ENCODE measurements at regions not wholly inside any gene's neighbourhood (a gene's known extent, or its start where the extent isn't known, plus 50 kb on each side); places are given as distances from the start of the nearest gene placed in this dataset.

DNA sequence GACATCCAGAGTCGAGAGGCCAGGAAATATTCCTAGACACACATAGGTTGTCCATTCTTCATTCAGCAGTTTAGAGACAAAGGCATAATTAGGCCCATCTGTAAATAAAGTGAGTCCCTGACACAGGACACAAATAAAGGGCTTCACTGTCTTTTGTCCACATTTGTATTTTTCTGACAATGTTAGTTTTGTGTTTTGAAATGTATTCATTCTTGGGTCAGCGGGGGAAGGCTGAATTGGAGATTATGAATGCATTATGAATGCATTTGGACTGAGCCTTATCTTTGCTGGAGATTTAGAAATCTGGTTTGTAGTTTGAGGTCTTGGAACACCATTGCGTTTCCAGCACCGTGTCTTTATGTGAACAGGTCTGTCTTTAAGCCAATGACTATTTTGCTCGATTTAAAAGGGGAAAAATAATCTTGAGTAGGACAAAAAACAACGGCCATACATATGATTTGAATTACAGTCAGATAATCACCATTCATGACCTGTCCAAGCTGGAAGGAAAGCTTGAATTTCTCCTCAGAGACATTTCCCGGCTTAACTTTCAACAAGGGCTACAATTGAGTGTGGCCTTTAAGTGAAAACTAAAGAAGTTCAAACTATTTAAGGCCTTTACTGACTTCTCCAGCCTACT, 334.8 kb downstream of the WDR11 start:
- Histone ChIP-seq H3K27me3 (ENCODE audit: control insufficient read depth, insufficient read depth, low read length) (no peaks in the 10 kb centered on the region; the same call in 1 of the 2 replicates), H3K36me3 (replicated peaks; ENCODE audit: control insufficient read depth, insufficient read depth, low read length) (no peaks in the 10 kb centered on the region), H3K4me3 (ENCODE audit: insufficient read depth, low read depth, low read length) (no peak overlapping the region)
- no peak for DNase-seq

DNA sequence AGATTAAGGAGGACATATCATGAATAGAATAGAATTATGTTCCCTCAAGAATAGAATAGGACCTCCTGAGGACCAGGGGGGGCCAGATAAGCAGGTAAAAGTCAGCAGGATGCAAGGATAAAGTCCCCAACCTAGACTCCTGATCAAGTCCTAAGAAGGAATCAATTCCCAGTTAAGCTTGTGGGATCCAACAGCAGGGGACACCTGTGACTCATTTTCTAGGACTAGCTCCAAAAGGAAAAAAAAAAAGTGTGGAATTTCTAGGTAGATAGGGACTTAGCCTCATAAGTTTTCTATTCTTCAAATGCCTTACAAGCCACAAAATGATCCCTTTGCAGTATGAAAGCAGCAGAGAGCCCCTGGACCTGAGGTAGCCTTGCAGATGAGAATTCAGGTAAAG, 336.2 kb downstream of the WDR11 start:
- no peak for DNase-seq
- Histone ChIP-seq H3K36me3 (replicated peaks; ENCODE audit: control insufficient read depth, insufficient read depth, low read length) (no peaks in the 10 kb centered on the region), H3K27me3 (ENCODE audit: control insufficient read depth, insufficient read depth, low read length) (no peaks in the 10 kb centered on the region; the same call in 1 of the 2 replicates), H3K4me3 (ENCODE audit: insufficient read depth, low read depth, low read length) (no peak overlapping the region)

DNA sequence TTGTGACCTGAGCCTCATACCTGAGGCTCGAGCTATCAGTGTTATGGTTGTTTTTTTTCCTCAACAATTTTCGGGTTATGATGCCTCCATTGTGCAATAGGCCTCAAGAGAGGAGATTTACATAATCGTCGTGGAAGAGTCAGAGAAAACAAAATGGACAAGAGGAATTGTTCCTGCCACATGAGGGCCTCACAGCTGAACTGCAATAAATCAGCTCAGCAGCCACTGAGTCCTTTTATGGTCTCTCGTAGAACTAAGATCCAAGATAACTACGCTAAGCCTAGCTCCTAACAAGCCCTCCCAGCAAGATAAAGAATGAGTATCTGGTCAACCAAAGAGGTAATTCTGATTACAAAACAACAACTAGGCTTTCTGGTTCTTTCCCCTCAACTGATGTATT, 336.8 kb downstream of the WDR11 start:
- DNase-seq, result no peak
- Histone ChIP-seq H3K36me3 (replicated peaks; ENCODE audit: control insufficient read depth, insufficient read depth, low read length) (no peaks in the 10 kb centered on the region), H3K4me3 (ENCODE audit: insufficient read depth, low read depth, low read length) (no peak overlapping the region), H3K27me3 (ENCODE audit: control insufficient read depth, insufficient read depth, low read length) (no peaks in the 10 kb centered on the region; the same call in 1 of the 2 replicates)

DNA sequence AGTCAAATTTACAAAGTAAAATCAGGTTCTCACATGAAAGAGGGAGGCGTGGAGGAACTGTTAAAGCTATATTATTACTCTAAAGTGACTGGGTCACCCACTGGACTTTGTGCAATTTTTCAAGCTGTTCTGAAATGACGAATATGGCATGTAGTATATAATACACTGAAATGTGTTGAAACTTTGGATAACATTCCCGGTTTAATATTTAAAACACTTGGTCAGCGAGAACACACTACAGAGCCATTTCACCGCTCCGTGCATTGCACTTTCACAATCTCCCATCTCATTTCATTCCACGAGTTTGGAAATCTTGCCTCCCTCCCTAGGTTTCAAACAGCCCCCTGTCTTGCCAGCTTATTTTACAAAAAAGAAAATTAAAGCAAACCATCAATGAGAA, 337.9 kb downstream of the WDR11 start:
- no peak for DNase-seq
- no peaks in the 10 kb centered on the region for H3K36me3 ChIP-seq (replicated peaks; ENCODE audit: control insufficient read depth, insufficient read depth, low read length)
- no peak overlapping the region for H3K4me3 ChIP-seq (ENCODE audit: insufficient read depth, low read depth, low read length)
- no peaks in the 10 kb centered on the region for H3K27me3 ChIP-seq (ENCODE audit: control insufficient read depth, insufficient read depth, low read length)

- H3K36me3 ChIP-seq (replicated peaks; ENCODE audit: control insufficient read depth, insufficient read depth, low read length), result no peaks in the 10 kb centered on the region
- no peak for DNase-seq
- H3K27me3 ChIP-seq (ENCODE audit: control insufficient read depth, insufficient read depth, low read length), result no peaks in the 10 kb centered on the region
- no peak overlapping the region for H3K4me3 ChIP-seq (ENCODE audit: insufficient read depth, low read depth, low read length)
Measured at GRCh38 chr10:121194696-121195523, 343.7 kb downstream of the WDR11 start.

DNA sequence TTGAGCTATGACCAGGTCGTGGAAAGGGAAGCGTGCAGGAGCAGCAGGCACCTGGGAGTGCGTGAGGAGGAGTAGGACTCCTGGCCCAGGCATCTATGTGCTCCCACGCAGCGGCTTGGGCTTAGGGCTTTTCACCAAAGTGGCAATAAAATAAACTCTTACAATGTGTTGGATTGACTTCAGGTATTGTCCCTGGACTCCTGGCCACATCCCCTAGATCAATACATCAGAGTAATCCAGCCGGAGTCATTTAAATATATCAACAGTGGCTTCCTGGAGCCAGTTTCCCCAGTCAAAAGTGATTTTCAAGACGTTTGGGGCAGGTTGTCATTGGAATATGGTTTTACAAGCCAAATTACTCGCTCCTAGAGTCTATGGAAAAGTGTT, 344.4 kb downstream of the WDR11 start:
- Histone ChIP-seq H3K4me3 (ENCODE audit: insufficient read depth, low read depth, low read length) (no peak overlapping the region), H3K36me3 (replicated peaks; ENCODE audit: control insufficient read depth, insufficient read depth, low read length) (no peaks in the 10 kb centered on the region), H3K27me3 (ENCODE audit: control insufficient read depth, insufficient read depth, low read length) (no peaks in the 10 kb centered on the region)
- DNase-seq, result no peak

- Histone ChIP-seq H3K4me3 (ENCODE audit: insufficient read depth, low read depth, low read length) (no peak overlapping the region), H3K27me3 (ENCODE audit: control insufficient read depth, insufficient read depth, low read length) (no peaks in the 10 kb centered on the region), H3K36me3 (replicated peaks; ENCODE audit: control insufficient read depth, insufficient read depth, low read length) (no peaks in the 10 kb centered on the region)
- no peak for DNase-seq
Measured at GRCh38 chr10:121199081-121199480, 347.9 kb downstream of the WDR11 start.

DNA sequence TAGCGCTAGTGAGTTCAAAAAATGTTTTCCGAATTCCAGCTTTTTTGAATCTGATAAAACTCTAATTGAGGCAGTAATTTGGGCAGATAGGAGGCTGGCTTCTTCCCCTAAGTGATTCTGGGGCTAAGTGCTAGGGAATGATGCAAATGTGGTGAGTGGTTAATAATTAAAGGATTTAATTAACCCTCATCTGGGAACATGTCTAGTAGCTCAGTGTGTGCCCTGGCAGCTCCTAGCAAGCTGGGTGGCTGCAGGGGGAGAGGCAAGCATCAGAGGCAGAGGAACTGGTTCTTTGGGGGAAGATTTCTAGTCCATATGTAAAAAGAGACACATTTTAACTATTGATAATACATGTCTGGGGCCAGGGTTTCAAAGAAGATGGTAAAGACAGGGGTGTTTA, 354.5 kb downstream of the WDR11 start:
- no peak for DNase-seq
- no peaks in the 10 kb centered on the region for H3K27me3 ChIP-seq (ENCODE audit: control insufficient read depth, insufficient read depth, low read length)

GRCh38 chr10:121211446-121211845, 360.3 kb downstream of the WDR11 start:
- no peaks in the 10 kb centered on the region for H3K27me3 ChIP-seq (ENCODE audit: control insufficient read depth, insufficient read depth, low read length)
- no peak overlapping the region for H3K4me3 ChIP-seq (ENCODE audit: insufficient read depth, low read depth, low read length)
- H3K36me3 ChIP-seq (replicated peaks; ENCODE audit: control insufficient read depth, insufficient read depth, low read length), result no peaks in the 10 kb centered on the region
- DNase-seq, result no peak

More for the DNA sequence above, 354.5 kb downstream of the WDR11 start:
- Histone ChIP-seq H3K4me3 (ENCODE audit: insufficient read depth, low read depth, low read length) (no peak overlapping the region), H3K36me3 (replicated peaks; ENCODE audit: control insufficient read depth, insufficient read depth, low read length) (no peaks in the 10 kb centered on the region)

DNA sequence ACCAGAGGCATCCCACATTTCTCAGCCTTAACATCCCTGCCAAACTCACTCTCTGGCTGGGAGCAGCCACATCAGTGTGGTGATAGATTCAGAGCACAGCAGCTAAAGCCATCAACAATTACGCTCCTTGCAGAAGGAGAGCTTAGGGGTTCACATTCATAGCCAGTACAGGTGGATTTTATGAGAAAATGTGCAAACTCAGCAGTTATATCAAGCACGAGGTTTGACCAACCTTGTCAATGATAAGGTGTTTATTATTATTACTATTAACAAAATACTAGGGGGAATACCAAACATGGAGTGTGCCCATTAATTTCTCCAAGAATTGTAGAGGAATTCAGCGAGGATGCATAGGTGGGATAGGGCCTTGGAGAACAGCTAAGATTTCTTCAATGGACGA, 362.3 kb downstream of the WDR11 start:
- Histone ChIP-seq H3K4me3 (ENCODE audit: insufficient read depth, low read depth, low read length) (no peak overlapping the region), H3K27me3 (ENCODE audit: control insufficient read depth, insufficient read depth, low read length) (no peaks in the 10 kb centered on the region), H3K36me3 (replicated peaks; ENCODE audit: control insufficient read depth, insufficient read depth, low read length) (no peaks in the 10 kb centered on the region)
- no peak for DNase-seq

DNA sequence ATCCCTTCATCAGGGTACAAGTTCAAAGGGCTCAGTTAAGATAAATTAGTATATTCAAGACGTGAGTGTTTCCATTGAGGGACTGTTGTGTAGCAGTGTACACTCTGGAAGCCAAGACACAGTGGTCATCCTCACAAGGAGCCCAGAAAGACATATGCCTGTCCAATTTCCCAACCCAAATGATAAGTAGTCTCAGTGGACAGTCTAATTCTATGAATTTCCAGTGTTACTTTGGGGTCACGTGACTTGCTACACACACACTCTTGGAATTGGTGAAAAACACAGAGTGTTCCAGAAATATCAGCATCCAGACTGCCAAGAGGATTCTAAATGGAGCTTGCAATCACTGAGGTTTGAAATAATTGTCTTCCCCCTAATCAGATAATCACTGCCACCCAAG, 365.1 kb downstream of the WDR11 start:
- DNase-seq, result no peak
- H3K27me3 ChIP-seq (ENCODE audit: control insufficient read depth, insufficient read depth, low read length), result no peaks in the 10 kb centered on the region
- H3K36me3 ChIP-seq (replicated peaks; ENCODE audit: control insufficient read depth, insufficient read depth, low read length), result no peaks in the 10 kb centered on the region
- H3K4me3 ChIP-seq (ENCODE audit: insufficient read depth, low read depth, low read length), result no peak overlapping the region

- no peak for DNase-seq
- no peak overlapping the region for H3K4me3 ChIP-seq (ENCODE audit: insufficient read depth, low read depth, low read length)
- no peaks in the 10 kb centered on the region for H3K27me3 ChIP-seq (ENCODE audit: control insufficient read depth, insufficient read depth, low read length)
- no peaks in the 10 kb centered on the region for H3K36me3 ChIP-seq (replicated peaks; ENCODE audit: control insufficient read depth, insufficient read depth, low read length)
Measured at GRCh38 chr10:121216721-121217181, 365.6 kb downstream of the WDR11 start.

DNA sequence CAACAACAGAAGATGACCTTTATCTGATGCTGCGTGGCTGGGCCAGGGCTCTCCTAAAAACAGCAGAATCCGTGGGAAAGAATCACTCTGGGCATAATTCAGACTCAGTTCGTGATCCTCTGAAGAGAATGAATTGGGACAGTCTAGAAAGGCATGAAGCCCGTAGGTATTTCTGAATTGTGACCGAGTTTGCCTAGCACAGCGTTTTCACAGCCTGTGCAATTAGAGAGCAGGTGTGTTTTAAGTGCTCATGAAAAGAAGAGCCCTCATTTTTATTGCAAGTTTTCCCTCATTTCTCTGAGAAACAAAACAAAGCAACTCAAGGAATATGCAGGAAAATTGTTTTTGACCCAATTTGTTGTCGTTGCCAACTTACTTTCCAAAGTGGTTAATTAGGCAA, 366.2 kb downstream of the WDR11 start:
- Histone ChIP-seq H3K36me3 (replicated peaks; ENCODE audit: control insufficient read depth, insufficient read depth, low read length) (no peaks in the 10 kb centered on the region), H3K4me3 (ENCODE audit: insufficient read depth, low read depth, low read length) (no peak overlapping the region), H3K27me3 (ENCODE audit: control insufficient read depth, insufficient read depth, low read length) (no peaks in the 10 kb centered on the region)
- no peak for DNase-seq

DNA sequence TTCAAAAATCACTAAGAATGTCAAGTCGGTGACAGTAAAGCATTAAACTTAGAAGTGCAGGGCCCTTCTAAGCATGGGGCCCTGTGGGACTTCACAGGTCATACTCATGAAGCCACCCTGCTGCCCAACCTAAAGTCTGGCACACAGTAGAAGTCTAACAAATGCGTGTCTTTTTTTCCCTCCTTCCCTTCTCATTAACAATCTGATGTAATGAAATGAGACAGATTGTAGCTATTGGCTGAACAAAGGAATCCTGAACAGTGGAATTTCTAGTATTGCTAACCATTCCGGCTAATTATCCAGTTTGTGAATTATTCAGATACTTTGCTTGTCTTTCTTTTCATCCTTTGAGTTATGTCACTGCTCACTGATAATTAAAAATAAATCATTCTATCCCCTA, 369.9 kb downstream of the WDR11 start:
- Histone ChIP-seq H3K4me3 (ENCODE audit: insufficient read depth, low read depth, low read length) (no peak overlapping the region), H3K27me3 (ENCODE audit: control insufficient read depth, insufficient read depth, low read length) (no peaks in the 10 kb centered on the region), H3K36me3 (replicated peaks; ENCODE audit: control insufficient read depth, insufficient read depth, low read length) (no peaks in the 10 kb centered on the region)
- DNase-seq, result no peak

DNA sequence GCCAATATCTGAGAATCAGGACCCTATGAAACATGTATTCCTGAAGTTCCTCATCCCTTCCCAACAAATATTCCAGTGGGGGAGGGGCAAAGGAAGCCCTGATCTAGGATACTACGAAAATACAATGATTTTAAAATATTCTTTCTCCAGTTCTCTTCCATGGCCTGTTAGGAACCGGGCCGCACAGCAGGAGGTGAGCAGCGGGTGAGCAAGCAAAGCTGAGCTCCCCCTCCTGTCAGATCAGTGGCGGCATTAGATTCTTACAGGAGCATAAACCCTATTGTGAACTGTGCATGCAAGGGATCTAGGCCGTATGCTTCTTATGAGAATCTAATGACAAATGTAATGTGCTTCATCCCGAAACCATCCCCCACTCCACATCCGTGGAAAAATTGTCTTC, 370.8 kb downstream of the WDR11 start:
- no peak overlapping the region for H3K4me3 ChIP-seq (ENCODE audit: insufficient read depth, low read depth, low read length)
- H3K27me3 ChIP-seq (ENCODE audit: control insufficient read depth, insufficient read depth, low read length), result no peaks in the 10 kb centered on the region
- no peak for DNase-seq
- no peaks in the 10 kb centered on the region for H3K36me3 ChIP-seq (replicated peaks; ENCODE audit: control insufficient read depth, insufficient read depth, low read length)
